GM19035 (cell line): ENCODE measurements at regions not wholly inside any gene's neighbourhood (a gene's known extent, or its start where the extent isn't known, plus 50 kb on each side); places are given as distances from the start of the nearest gene placed in this dataset.

Experiments used
- ATAC-seq: cut with Tn5 transposase; IDR thresholded peaks from one replicate; pipeline ENCODE4 v1.9.1; 2021; ENCODE audit not compliant: unreplicated experiment

DNA sequence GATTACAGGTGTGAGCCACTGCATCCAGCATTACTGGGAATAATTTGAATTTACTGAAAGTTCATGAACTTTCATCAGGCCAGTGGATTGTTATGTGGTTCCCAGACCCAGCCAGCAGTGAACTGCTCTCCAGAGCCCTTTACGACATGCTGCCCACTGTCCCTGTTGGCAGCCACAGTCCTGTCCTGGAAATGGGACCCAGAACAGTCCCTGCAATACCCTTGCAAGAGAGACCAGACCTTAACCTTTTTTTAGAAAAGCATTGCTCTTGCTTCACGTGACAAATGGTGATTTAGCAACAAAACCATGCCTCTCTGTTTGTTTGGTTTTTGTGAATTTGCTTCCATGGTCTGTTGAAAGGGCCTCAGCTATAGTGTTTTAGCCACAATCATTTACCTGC, 367.3 kb upstream of the C2CD4B start:
- no peak for ATAC-seq

GRCh38 chr15:62533687-62534086, 368.6 kb upstream of the C2CD4B start:
- ATAC-seq: no peak

GRCh38 chr15:62534996-62535395, 369.9 kb upstream of the C2CD4B start:
- no peak for ATAC-seq

GRCh38 chr15:62539236-62539635, 374.2 kb upstream of the C2CD4B start:
- ATAC-seq: no peak

GRCh38 chr15:62541250-62541649, 376.2 kb upstream of the C2CD4B start:
- ATAC-seq: no peak

DNA sequence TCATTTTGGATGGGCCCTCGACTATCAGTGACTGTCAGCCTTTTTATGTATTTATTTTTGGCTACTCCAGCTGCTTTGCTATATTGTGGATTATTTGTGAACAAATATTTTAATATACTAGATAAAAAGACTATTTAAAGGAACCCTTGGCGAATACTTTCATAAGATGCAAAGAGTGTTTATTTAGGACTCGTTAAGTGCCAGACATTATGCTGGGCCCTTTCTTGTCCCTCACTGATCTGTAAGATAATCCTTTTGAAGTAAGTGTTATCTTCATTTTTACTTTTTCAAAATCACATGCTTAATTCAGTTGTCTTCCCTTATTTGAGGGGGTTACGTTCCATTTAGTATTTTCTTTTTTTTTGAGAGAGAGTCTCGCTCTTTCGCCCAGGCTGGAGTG, 376.8 kb upstream of the C2CD4B start:
- ATAC-seq: no peak

GRCh38 chr15:62544446-62544845, 379.4 kb upstream of the C2CD4B start:
- ATAC-seq: no peak

DNA sequence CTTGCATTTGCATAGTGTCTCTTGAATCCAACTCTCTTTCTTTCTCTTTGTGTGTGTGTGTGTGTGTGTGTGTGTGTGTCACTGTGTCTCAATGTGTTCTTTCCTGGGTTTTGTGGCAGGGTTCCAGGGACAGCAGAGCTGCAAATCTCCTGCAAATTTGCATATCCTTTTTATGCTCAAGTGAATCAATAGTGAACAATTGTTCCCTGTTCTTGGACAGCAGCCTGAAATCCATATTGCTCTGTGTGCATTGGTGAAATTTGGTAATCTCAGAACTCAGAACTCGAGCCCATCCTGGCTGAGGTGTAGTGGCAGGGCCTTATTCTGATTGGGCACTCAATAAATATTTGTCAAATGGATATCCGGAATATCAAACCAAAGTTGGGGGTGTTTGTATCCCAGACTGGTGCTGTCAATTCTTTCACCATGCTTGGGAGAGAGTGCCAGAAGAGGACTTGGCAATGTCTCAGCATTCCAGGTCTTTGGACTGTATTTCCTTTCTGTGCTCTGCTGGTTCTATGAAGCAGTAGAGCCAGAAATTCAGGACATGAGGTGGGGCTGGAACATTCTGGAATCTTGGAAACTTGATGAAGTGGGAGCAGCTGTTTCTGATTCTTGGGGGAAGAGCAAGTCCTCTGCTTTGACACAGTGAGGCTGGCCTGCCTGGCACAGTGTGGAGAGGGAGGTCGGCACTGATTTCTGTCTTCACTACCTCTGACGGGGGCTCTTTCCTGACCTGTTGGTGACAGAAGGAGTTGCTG, 380.6 kb upstream of the C2CD4B start:
- ATAC-seq: no peak

GRCh38 chr15:62546628-62547027, 381.5 kb upstream of the C2CD4B start:
- no peak for ATAC-seq

DNA sequence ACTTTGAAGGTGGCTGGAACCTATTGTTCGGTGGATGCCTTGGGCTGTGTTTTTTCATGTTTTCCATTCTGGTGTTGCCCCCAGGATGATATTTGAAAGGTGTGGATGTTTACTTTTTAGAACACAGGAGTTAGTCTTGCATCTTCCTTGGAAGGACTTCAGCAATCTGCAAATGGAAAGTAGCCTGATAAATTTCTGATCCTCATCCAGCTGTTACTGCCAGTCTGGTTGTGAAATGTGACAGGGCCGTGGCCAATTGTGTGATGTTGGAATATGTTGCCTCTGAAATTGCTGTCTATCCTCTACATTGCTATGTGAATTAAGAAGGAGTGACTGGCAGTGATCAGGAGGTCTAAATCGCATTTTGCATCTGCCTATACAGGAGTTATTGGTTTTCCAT, 382.5 kb upstream of the C2CD4B start:
- no peak for ATAC-seq

GRCh38 chr15:62549345-62549970, 384.4 kb upstream of the C2CD4B start:
- no peak for ATAC-seq

DNA sequence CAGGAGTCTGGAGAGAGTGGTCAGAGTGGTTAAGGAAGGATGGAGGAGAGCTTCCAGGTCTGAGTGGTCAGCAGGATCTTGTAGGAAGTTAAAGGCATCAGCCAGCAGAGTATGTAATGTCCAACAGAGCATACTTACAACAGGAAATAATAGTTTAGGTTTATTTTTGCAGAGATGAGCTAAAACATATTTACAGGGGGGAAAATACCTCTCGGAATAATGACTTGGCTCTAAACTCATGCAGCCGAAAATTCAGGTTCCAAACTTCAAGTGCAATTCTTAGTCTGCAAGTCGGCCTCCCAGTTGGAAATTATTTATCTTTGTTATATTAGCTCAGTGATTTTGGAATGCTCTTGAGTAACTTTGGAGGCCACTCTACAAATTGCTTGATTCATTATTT, 385.0 kb upstream of the C2CD4B start:
- no peak for ATAC-seq

DNA sequence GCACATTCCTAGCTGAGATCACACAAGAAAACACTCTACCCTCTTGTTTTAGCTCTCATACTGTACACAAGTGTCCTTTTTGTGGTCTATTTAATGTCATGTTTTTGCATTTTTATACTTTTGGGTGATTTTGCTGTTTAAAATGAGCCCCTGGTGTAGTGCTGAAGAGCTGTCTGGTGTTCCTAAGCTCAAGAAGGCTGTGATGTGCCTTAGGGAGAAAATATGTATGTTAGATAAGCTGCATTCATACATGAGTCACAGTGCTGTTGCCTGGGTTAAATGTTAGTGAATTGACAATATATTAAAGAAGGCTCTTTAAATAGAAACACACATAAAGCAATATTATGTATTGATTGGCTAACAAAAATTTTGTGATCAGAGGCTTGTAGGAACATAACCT, 387.4 kb upstream of the C2CD4B start:
- ATAC-seq: no peak

DNA sequence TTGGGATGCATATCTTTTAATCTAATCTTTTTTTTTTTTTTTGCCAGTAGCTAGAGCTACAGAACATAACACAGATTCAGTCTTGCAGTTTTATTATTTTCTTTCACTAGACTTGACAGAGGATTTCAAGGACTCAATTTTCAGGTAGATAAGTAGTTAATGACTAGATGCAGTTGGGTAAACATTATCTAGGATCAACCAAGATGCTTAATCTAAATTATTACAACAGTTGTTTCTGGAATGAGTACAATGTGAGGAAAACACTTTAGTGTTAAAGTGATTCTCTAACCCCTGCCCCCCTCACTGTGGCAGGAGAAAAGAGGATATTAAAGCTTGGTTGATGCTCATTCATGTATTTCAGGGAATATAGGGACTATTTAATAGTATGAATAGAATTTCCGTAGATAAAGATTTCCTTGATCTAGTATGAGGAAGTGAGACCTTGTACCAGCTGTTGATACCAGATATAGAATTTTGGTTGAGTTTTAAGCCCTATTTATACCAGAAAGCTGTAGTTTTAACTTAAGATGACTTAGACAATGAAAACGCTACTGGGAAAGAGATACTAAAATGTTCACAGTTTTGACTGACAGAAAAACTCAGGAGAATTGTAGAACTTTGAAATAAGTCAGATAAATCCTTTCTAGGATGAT, 389.0 kb upstream of the C2CD4B start:
- ATAC-seq: no peak

DNA sequence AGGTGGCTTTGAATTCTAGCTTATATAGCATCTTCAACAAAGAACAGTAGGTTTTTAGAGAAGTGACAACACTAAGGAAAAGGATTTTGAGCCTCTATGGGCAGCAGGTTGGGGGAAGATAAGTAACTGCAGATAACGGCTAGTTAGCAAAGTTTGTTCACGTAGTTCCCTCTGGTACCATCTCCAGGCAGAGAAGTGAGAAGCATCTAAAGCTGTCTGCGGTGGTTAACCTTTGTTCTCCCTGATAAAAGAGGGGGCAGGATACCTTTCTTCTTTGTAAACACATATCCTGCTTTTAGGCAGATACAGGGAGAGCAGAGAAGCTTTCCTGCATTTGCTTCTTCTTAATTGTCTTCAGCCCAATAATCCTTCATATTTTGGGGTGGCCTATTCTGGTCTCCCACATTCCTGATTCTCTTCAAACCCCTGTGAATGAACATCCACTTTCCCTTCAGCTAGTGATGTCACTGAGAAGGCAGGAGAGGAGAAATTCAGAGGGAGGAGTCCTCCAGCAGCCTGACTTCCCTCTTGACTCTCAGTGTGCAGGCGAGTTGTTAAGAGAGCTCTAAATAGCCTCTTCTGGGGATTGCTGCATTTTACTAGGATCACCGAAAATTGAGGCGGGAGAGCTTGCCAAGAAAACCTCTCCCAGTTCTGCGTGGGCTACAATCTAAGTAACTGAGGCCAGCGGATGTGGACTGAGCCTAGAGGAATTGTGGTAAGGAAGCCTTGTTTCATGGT, 393.7 kb upstream of the C2CD4B start:
- no peak for ATAC-seq

DNA sequence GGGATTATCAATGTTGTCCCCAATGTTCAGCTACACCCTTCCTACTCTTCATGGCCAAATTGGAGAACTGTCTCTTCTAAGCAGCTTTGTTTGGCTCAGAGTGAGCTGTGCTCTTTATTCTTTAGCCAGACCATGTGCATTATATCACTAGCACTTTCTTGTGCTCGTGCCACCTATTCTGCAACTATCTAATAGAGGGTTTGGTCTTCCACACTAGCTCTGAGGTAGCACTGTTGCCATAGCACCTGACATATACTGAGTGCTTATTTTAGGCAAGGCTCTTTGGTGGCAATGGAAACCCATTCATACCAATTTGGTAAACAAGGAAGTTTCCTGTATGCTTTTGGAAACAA, 394.3 kb upstream of the C2CD4B start:
- ATAC-seq: no peak

DNA sequence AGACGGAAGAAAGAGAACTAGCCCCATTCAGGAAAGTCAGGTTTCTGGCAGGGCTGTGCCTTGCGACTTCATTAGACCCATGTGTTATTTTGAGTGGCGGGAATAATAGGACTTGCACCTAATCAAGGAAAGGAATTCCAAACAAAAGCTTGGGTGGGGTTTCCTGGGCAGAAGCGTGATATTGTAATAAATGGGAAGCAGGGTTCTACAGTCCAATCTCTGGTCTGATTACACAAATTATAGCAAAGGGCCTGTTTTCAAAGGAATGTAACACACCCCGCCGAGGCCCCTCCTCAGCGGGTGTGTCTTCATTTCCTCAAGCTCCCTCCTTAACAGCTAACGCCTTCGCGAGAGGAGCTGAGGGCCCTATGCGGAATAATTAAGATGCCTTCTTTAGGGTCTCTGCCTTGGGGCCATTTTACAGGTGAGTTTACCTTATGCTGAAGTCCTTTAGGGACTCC, 396.0 kb upstream of the C2CD4B start:
- no peak for ATAC-seq

DNA sequence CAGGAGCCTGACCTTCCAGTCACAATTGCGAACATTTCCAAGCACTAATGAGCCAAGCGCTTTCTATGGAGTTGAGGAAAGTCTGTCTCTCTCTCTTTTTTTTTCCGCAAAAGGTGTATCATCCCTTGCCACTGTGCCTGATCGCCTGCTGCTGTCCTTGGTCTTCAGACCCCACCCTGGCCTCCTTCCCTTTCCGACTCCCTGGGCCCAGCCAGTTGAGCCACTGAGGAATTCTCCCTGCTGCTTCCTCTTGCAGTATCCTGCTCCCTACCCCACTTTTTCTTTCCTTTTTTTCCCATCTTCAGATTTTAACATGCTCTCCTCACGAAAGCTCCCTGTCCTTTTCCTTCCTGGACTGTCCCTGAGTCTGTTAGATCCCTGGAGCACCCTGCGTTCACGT, 396.5 kb upstream of the C2CD4B start:
- ATAC-seq: no peak

GRCh38 chr15:62564886-62565633, 400.0 kb upstream of the C2CD4B start:
- ATAC-seq: no peak

GRCh38 chr15:62565634-62566026, 400.5 kb upstream of the C2CD4B start:
- ATAC-seq: no peak

DNA sequence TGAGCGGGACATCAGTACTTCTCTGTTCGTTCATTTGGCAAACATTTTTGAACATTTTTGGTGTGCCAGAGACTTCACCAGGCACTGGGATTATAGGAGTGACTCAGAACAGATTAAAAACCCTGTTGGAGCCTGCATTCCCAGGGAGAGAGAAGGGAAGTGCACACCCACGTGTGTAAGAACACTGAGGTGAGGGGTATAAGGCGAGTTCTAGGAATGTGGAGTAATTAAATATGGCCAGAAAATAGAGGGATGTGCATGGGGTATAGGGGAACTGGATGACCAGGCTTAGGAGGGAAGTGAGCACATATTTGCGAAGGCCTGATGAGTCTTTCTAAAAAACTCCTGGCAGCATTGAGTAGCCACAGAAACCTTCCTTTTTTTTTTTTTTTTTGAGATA, 401.2 kb upstream of the C2CD4B start:
- no peak for ATAC-seq
